SU-DHL-6 (cell line): ENCODE measurements at regions not wholly inside any gene's neighbourhood (a gene's known extent, or its start where the extent isn't known, plus 50 kb on each side); places are given as distances from the start of the nearest gene placed in this dataset.

ENCODE experiments used
- H2AFZ ChIP-seq: fragments of 200-600 bp; sonication (generic); 2 replicates; pipeline ENCODE4 v1.6.1; 2014; ENCODE audit warnings: low read depth, mild to moderate bottlenecking, moderate library complexity, mixed read lengths, antibody characterized with exemption, low read length; ENCODE audit not compliant: severe bottlenecking
- H3F3A ChIP-seq: fragments of 200-600 bp; shearing (Covaris generic); 2 replicates; pipeline ENCODE4 v1.6.0; 2016; ENCODE audit warnings: antibody characterized with exemption, mild to moderate bottlenecking; ENCODE audit not compliant: insufficient read depth
- H3K27ac ChIP-seq: fragments of 200-600 bp; sonication (generic); 2 replicates; pipeline ENCODE4 v1.5.1; 2016; ENCODE audit warnings: low read depth, mild to moderate bottlenecking, low read length, moderate library complexity, mixed read lengths
- H3K27me3 ChIP-seq: fragments of 200-600 bp; sonication (generic), shearing (Covaris generic); 2 replicates; pipeline ENCODE4 v1.6.0; 2014; ENCODE audit warnings: mild to moderate bottlenecking, low read length
- H3K36me3 ChIP-seq: fragments of 200-600 bp; sonication (generic); 2 replicates; pipeline ENCODE4 v1.6.1; 2014; ENCODE audit warnings: mild to moderate bottlenecking, low read length, mixed read lengths
- H3K4me2 ChIP-seq: fragments of 300-600, 200-600 bp; shearing (Covaris generic), sonication (generic); 2 replicates; pipeline ENCODE4 v1.6.0; 2014; ENCODE audit warnings: low read length, low read depth, mild to moderate bottlenecking; ENCODE audit not compliant: poor library complexity, severe bottlenecking
- H3K4me3 ChIP-seq: fragments of 200-600 bp; sonication (generic); 2 replicates; pipeline ENCODE4 v1.5.1; 2014; ENCODE audit warnings: antibody characterized with exemption, low read length, mild to moderate bottlenecking, mixed read lengths; ENCODE audit not compliant: insufficient read depth, poor library complexity, severe bottlenecking
- H3K79me2 ChIP-seq: fragments of 200-600 bp; sonication (generic); 2 replicates; pipeline ENCODE4 v1.6.1; 2014; ENCODE audit warnings: mild to moderate bottlenecking, low read length, moderate library complexity; ENCODE audit not compliant: insufficient read depth
- H3K9ac ChIP-seq: fragments of 200-600 bp; sonication (generic); 2 replicates; pipeline ENCODE4 v1.7.0; 2014; ENCODE audit warnings: mild to moderate bottlenecking, low read length
- H3K9me2 ChIP-seq: fragments of 200-600 bp; sonication (generic); replicated peaks from 2 replicates; pipeline ENCODE4 v1.6.1; 2014; ENCODE audit warnings: low read length; ENCODE audit not compliant: insufficient read depth
- H3K9me3 ChIP-seq: fragments of 200-600 bp; sonication (generic); 2 replicates; pipeline ENCODE4 v1.6.1; 2014; ENCODE audit warnings: low read length, mixed read lengths; ENCODE audit not compliant: insufficient read depth
- H4K20me1 ChIP-seq: fragments of 200-600 bp; sonication (generic); 2 replicates; pipeline ENCODE4 v1.6.1; 2014; ENCODE audit warnings: low read depth, mild to moderate bottlenecking, antibody characterized with exemption, low read length, moderate library complexity, mixed read lengths
- CTCF ChIP-seq: fragments of 200-600 bp; sonication (generic); IDR thresholded peaks from one replicate; pipeline ENCODE4 v1.5.1; 2017; ENCODE audit warnings: antibody characterized with exemption, mild to moderate bottlenecking, low read length, moderate library complexity; ENCODE audit not compliant: insufficient read depth, poor library complexity, severe bottlenecking
- EZH2phosphoT487 ChIP-seq: fragments of 200-600 bp; sonication (generic), shearing (Covaris generic); conservative IDR thresholded peaks from 2 replicates; pipeline ENCODE4 v1.6.1; 2018; ENCODE audit warnings: mild to moderate bottlenecking, antibody characterized with exemption, low read length, moderate library complexity, mixed read lengths

DNA sequence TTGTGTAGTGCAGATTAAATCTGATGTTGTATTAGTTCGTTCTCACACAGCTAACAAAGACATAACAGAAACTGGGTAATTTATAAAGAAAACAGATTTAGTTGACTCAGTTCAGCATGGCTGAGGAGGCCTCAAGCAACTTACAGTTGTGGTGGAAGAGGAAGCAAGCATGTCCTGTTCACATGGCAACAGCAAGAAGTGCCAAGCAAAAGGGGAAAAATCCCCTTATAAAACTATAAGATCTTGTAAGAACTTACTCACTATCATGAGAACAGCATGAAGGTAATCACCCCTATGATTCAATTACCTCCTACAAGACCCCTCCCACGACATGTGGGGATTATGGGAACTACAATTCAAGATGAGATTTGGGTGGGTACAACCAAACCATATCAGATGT lies 238.6 kb upstream of the PRR16 start:
- Histone ChIP-seq H3K79me2 (no peaks in the 10 kb centered on the region), H3K4me3 (no peak overlapping the region), H3K4me2 (no peak overlapping the region), H2AFZ (no peak overlapping the region), H3K9me3 (no peaks in the 10 kb centered on the region), H3F3A (no peaks in the 10 kb centered on the region), H3K27me3 (no peaks in the 10 kb centered on the region), H3K9me2 (no peaks in the 10 kb centered on the region), H3K27ac (no peak overlapping the region), H3K9ac (no peak overlapping the region), H3K36me3 (no peaks in the 10 kb centered on the region), H4K20me1 (no peaks in the 10 kb centered on the region)
- TF ChIP-seq CTCF (no peak), EZH2phosphoT487 (no peak)

DNA sequence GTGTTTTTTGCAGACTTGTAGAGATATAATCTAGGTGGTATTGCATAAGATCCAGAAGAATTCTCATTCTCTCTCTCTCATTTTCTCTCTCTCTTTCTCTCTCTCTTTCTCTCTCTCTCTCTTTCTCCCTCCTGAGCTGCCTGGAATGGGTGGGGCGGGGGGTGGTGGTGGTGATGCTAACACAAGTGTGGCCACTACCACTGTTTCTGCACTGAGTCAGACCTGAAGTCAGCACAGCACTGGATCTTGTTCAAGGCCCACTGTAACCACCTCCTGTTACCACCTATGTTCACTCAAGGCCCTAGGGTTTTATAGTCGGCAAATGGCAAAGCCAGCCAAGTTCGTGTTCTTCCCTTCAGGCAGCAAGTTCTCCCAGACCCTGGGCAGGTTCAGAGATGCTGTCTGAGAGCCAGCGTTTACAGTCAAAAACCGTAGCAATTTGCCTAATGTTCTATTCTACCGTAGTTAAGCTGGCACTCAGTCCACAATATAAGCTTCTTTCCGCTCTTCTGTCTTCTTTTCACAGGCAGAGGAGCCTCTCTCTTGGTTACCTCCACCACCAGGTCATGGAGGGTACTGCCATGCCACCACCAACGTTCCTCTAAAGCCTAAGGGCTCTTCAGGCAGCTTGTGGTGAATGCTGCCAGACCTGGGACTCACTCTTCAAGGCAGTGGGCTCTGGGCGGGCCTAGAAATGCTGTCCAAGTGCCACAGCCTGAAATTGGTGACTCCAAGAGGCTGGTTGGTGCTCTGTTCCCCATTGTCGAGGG lies 235.7 kb upstream of the PRR16 start:
- Histone ChIP-seq H3K9me3 (no peaks in the 10 kb centered on the region), H3K9me2 (no peaks in the 10 kb centered on the region), H3K27ac (no peak overlapping the region), H2AFZ (no peak overlapping the region), H3K4me3 (no peak overlapping the region), H3K9ac (no peak overlapping the region), H3K4me2 (no peak overlapping the region), H3K36me3 (no peaks in the 10 kb centered on the region), H3F3A (no peaks in the 10 kb centered on the region), H3K79me2 (no peaks in the 10 kb centered on the region), H4K20me1 (no peaks in the 10 kb centered on the region), H3K27me3 (no peaks in the 10 kb centered on the region)
- TF ChIP-seq CTCF: no peak
- no peak for TF ChIP-seq EZH2phosphoT487

- Histone ChIP-seq H3K36me3 (no peaks in the 10 kb centered on the region), H3K27me3 (no peaks in the 10 kb centered on the region), H4K20me1 (no peaks in the 10 kb centered on the region), H3K9me3 (no peaks in the 10 kb centered on the region), H3K9me2 (no peaks in the 10 kb centered on the region), H3K27ac (no peak overlapping the region), H3K4me3 (no peak overlapping the region), H2AFZ (no peak overlapping the region), H3K9ac (no peak overlapping the region), H3F3A (no peaks in the 10 kb centered on the region), H3K79me2 (no peaks in the 10 kb centered on the region), H3K4me2 (no peak overlapping the region)
- TF ChIP-seq EZH2phosphoT487 (no peak), CTCF (no peak)
These were observed 235.1 kb upstream of the PRR16 start for GRCh38 chr5:120229036-120229435.
